GM12801 (cell line): ENCODE measurements at regions not wholly inside any gene's neighbourhood (a gene's known extent, or its start where the extent isn't known, plus 50 kb on each side); places are given as distances from the start of the nearest gene placed in this dataset.

Source experiments
- CTCF ChIP-seq: IDR thresholded peaks from one replicate; pipeline ENCODE4 v1.5.1; 2011; ENCODE audit warnings: control low read depth; ENCODE audit not compliant: insufficient read length; ENCODE audit errors: extremely low read depth

GRCh38 chr18:2313332-2313731 lies 258.0 kb downstream of the METTL4 start:
- TF ChIP-seq CTCF: no peak

- no peak for TF ChIP-seq CTCF
These were observed 255.1 kb downstream of the METTL4 start for GRCh38 chr18:2316082-2316750.

GRCh38 chr18:2316751-2317696 lies 254.3 kb downstream of the METTL4 start:
- no peak for TF ChIP-seq CTCF

- TF ChIP-seq CTCF: no peak
These were observed 246.8 kb downstream of the METTL4 start for GRCh38 chr18:2324459-2324858.

- TF ChIP-seq CTCF: no peak
These were observed 245.9 kb downstream of the METTL4 start for GRCh38 chr18:2325308-2325849.

GRCh38 chr18:2325933-2326332 lies 245.4 kb downstream of the METTL4 start:
- no peak for TF ChIP-seq CTCF

- no peak for TF ChIP-seq CTCF
These were observed 244.3 kb downstream of the METTL4 start for GRCh38 chr18:2326999-2327398.
